Suppressor macrophage treated with lipopolysaccharide for 1 hour (primary cell): ENCODE measurements at regions not wholly inside any gene's neighbourhood (a gene's known extent, or its start where the extent isn't known, plus 50 kb on each side); places are given as distances from the start of the nearest gene placed in this dataset.

Experiments
- DNase-seq, 3 donors: peaks; one replicate each; pipeline ENCODE4 v3.0.0-alpha.2; 2020 to 2022

- DNase-seq: no peak
Observed at GRCh38 chr2:78873526-78873925, 152.0 kb upstream of the REG3G start.

- DNase-seq: no peak
Observed at GRCh38 chr2:78876316-78876688, 149.2 kb upstream of the REG3G start.

- no peak for DNase-seq
Observed at GRCh38 chr2:78887446-78887845, 138.1 kb upstream of the REG3G start.

GRCh38 chr2:78890935-78891334 lies 134.6 kb upstream of the REG3G start:
- no peak for DNase-seq

GRCh38 chr2:78892295-78892694 lies 133.2 kb upstream of the REG3G start:
- no peak for DNase-seq

GRCh38 chr2:78895022-78895421 lies 130.5 kb upstream of the REG3G start:
- DNase-seq: no peak

GRCh38 chr2:78896536-78896935 lies 129.0 kb upstream of the REG3G start:
- DNase-seq: no peak

GRCh38 chr2:78907089-78907488 lies 118.4 kb upstream of the REG3G start:
- DNase-seq: no peak

- no peak for DNase-seq
Observed at GRCh38 chr2:78908973-78909372, 116.5 kb upstream of the REG3G start.

- no peak for DNase-seq
Observed at GRCh38 chr2:78910376-78910775, 115.1 kb upstream of the REG3G start.

- no peak for DNase-seq
Observed at GRCh38 chr2:78913257-78913656, 112.2 kb upstream of the REG3G start.

GRCh38 chr2:78925258-78925657 lies 100.2 kb upstream of the REG3G start:
- DNase-seq: no peak

- DNase-seq: peak in 1 of 3 donors; percentile 14
Observed at GRCh38 chr2:78928502-78928901, 97.0 kb upstream of the REG3G start.

GRCh38 chr2:78940998-78941397 lies 84.5 kb upstream of the REG3G start:
- no peak for DNase-seq

- no peak for DNase-seq
Observed at GRCh38 chr2:78941751-78942150, 83.8 kb upstream of the REG3G start.

GRCh38 chr2:78963881-78964280 lies 61.6 kb upstream of the REG3G start:
- no peak for DNase-seq

- DNase-seq: no peak
Observed at GRCh38 chr2:78967294-78967693, 58.2 kb upstream of the REG3G start.

GRCh38 chr2:78973630-78974029 lies 51.9 kb upstream of the REG3G start:
- DNase-seq: no peak
